ENCODE measurements at regions not wholly inside any gene's neighbourhood (a gene's known extent, or its start where the extent isn't known, plus 50 kb on each side); places are given as distances from the start of the nearest gene placed in this dataset.

DNA sequence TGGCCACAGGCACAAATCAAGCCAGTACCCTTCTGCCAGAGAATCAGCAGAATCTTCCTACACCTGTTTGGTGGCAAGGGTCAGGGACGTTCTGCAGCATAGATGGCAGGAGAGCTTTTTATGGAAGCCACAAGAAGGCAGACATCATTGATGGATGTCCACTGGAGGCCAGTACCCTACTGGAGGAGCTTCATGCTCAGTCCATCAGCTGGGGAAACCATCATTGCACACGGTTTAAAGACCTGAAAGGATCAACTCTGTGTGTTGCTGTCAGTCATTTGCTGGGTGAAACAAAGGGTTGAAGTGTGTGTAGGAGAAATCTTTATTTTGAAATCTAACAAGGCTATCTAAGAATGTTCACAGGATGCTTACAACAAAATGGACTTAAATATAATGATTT lies 158.9 kb upstream of the SASH1 start:
- DNase-seq (ENCODE audit: low spot score in 2 of 2, unreplicated experiment in 2 of 2): no peak
- no peaks in the 10 kb centered on the region for H3K4me1 Mint-ChIP-seq
- H3K36me3 Mint-ChIP-seq: no peaks in the 10 kb centered on the region
- TF ChIP-seq, protein P1, sequence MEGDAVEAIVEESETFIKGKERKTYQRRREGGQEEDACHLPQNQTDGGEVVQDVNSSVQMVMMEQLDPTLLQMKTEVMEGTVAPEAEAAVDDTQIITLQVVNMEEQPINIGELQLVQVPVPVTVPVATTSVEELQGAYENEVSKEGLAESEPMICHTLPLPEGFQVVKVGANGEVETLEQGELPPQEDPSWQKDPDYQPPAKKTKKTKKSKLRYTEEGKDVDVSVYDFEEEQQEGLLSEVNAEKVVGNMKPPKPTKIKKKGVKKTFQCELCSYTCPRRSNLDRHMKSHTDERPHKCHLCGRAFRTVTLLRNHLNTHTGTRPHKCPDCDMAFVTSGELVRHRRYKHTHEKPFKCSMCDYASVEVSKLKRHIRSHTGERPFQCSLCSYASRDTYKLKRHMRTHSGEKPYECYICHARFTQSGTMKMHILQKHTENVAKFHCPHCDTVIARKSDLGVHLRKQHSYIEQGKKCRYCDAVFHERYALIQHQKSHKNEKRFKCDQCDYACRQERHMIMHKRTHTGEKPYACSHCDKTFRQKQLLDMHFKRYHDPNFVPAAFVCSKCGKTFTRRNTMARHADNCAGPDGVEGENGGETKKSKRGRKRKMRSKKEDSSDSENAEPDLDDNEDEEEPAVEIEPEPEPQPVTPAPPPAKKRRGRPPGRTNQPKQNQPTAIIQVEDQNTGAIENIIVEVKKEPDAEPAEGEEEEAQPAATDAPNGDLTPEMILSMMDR (IDR thresholded peaks at IDR 0.05; ENCODE audit: unreplicated experiment): no peak
- no peak overlapping the region for H3K27ac Mint-ChIP-seq
- no peak overlapping the region for H3K4me3 Mint-ChIP-seq
- H3K27me3 Mint-ChIP-seq (ENCODE audit: low read depth): no peaks in the 10 kb centered on the region
- H3K9me3 Mint-ChIP-seq: no peaks in the 10 kb centered on the region

DNA sequence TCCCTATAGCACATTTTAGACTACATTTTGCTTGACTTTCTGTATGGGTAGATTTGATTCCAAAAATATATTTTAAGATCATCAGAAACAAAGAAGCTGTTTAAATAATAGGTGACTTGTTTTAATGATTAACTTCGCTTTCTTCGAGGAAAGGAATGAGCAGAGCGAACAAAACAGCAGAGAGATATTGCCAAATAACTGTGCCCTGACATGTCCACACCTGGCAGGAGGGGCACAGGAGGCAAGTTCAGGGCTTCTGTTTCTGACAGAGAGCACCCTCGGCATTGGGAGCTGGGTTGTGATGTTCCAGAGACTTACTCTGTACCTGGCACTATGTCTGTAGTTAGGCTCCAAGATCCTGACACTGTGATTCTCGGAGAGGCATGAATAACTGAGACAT lies 155.7 kb upstream of the SASH1 start:
- DNase-seq (ENCODE audit: low spot score in 2 of 2, unreplicated experiment in 2 of 2): no peak
- no peaks in the 10 kb centered on the region for H3K27me3 Mint-ChIP-seq (ENCODE audit: low read depth)
- TF ChIP-seq, protein P1 (IDR thresholded peaks at IDR 0.05; ENCODE audit: unreplicated experiment): no peak
- peaks cover 5% of the 10 kb centered on the region for H3K4me1 Mint-ChIP-seq
- H3K27ac Mint-ChIP-seq: no peak overlapping the region
- H3K9me3 Mint-ChIP-seq: no peaks in the 10 kb centered on the region
- H3K4me3 Mint-ChIP-seq: no peak overlapping the region
- no peaks in the 10 kb centered on the region for H3K36me3 Mint-ChIP-seq

DNA sequence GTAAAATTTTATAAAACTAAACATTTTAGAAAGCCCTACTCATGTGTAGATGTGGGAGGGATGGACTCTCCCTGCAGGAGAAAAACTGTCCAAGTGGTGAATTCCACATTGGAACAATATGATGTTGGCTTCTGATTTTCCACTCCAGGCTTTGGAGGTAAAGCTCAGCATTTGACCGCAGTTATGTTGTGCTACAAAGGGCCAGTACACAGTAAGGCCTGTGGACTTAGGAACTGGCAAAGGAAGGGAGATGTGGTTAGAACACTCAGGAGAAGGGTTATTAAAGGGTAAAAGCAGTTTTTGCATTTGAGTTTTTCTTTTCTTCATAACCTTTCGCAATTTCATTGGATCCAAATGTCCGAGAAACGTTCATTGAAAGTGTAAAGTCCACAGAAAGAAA lies 150.3 kb upstream of the SASH1 start:
- peaks cover 8% of the 10 kb centered on the region for H3K9me3 Mint-ChIP-seq
- TF ChIP-seq, protein P1 (IDR thresholded peaks at IDR 0.05; ENCODE audit: unreplicated experiment): no peak

DNA sequence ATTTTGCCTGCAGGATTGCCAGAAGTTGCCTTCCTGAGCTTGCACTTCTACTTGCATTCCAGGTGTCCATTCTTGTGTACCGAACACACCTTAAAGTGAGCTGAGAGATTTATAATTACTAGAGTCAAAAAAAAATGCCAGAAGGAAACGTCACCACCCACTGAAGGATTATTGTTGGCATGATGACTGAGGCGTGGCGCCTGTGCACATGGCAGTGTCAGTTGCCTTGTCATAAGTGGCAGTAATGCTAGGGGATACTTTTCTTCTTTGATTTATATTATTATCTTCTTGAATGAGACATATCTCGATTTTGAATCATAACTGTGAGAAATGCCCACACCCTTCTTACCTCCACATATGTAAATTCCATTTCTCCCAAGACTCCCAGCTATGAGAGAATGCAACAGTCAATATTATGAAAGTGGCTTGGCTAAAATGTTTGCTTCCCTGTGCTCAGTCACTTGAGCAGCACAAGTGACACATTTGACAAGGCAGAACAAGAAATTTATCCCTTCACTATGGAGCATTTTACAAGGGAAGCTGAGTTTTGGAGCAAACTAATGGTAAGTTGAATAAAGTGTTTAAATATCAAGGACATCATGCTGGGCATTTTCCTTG lies 149.5 kb upstream of the SASH1 start:
- H3K36me3 Mint-ChIP-seq: no peaks in the 10 kb centered on the region
- H3K27ac Mint-ChIP-seq: no peak overlapping the region
- no peak for DNase-seq (ENCODE audit: low spot score in 2 of 2, unreplicated experiment in 2 of 2)
- H3K4me1 Mint-ChIP-seq: peaks cover 12% of the 10 kb centered on the region
- no peaks in the 10 kb centered on the region for H3K27me3 Mint-ChIP-seq (ENCODE audit: low read depth)
- TF ChIP-seq, protein P1 (IDR thresholded peaks at IDR 0.05; ENCODE audit: unreplicated experiment): no peak
- no peak overlapping the region for H3K4me3 Mint-ChIP-seq
- H3K9me3 Mint-ChIP-seq: peaks cover 8% of the 10 kb centered on the region

More for the DNA sequence above, 150.3 kb upstream of the SASH1 start:
- H3K27ac Mint-ChIP-seq: no peak overlapping the region
- no peak overlapping the region for H3K4me3 Mint-ChIP-seq
- DNase-seq (ENCODE audit: low spot score in 2 of 2, unreplicated experiment in 2 of 2): no peak
- H3K4me1 Mint-ChIP-seq: peaks cover 12% of the 10 kb centered on the region
- H3K27me3 Mint-ChIP-seq (ENCODE audit: low read depth): no peaks in the 10 kb centered on the region
- H3K36me3 Mint-ChIP-seq: no peaks in the 10 kb centered on the region

DNA sequence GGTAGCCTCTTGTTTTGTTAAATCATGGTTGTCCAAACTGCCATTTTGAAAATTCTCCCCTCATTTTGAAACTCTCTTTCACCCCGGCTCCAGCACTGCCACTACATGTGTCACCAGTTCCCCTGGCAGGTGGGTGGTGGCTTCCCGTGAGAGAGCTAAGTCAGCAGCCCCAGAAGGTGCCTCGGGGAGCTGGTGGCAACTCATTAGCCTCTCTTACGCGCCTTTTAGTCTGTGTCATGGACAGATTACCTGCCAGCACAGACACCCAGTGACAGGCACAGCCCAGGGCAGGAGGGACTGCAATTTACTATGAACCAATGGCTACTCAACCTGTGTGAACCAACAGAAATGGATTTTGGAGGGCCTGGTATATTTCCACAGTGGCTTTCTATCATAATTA lies 147.1 kb upstream of the SASH1 start:
- peaks cover 8% of the 10 kb centered on the region for H3K9me3 Mint-ChIP-seq
- TF ChIP-seq, protein P1 (IDR thresholded peaks at IDR 0.05; ENCODE audit: unreplicated experiment): no peak
- H3K27me3 Mint-ChIP-seq (ENCODE audit: low read depth): no peaks in the 10 kb centered on the region
- peaks cover 18% of the 10 kb centered on the region for H3K4me1 Mint-ChIP-seq
- no peak for DNase-seq (ENCODE audit: low spot score in 2 of 2, unreplicated experiment in 2 of 2)
- no peaks in the 10 kb centered on the region for H3K36me3 Mint-ChIP-seq
- H3K4me3 Mint-ChIP-seq: no peak overlapping the region
- H3K27ac Mint-ChIP-seq: no peak overlapping the region

DNA sequence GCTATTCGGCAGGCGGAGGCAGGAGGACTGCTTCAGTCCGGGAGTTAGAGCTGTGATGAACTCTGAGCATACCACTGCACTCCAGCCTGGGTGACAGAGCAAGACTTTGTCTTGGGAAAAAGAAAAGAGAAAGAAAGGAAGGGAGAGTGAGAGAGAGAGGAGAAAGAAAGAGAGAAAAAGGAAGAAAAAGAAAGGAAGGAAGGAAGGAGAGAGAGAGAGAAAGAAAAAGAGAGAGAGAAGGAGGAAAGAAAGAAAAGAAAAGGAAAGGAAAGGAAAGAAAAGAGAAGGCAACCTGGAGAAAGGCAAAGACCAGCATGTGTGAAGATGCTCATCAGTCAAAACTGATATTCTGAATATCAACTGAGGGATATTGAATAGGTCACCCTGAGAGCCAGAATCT lies 143.1 kb upstream of the SASH1 start:
- H3K4me1 Mint-ChIP-seq: peaks cover 6% of the 10 kb centered on the region
- no peak overlapping the region for H3K4me3 Mint-ChIP-seq
- H3K36me3 Mint-ChIP-seq: no peaks in the 10 kb centered on the region
- TF ChIP-seq, protein P1 (IDR thresholded peaks at IDR 0.05; ENCODE audit: unreplicated experiment): no peak
- no peak overlapping the region for H3K27ac Mint-ChIP-seq
- DNase-seq (ENCODE audit: low spot score in 2 of 2, unreplicated experiment in 2 of 2): no peak
- H3K9me3 Mint-ChIP-seq: peaks cover 8% of the 10 kb centered on the region
- no peaks in the 10 kb centered on the region for H3K27me3 Mint-ChIP-seq (ENCODE audit: low read depth)

Data from mesothelial cell of epicardium (in vitro differentiated cells).